Forelimb muscle (tissue), 1 donor: ENCODE measurements at regions not wholly inside any gene's neighbourhood (a gene's known extent, or its start where the extent isn't known, plus 50 kb on each side); places are given as distances from the start of the nearest gene placed in this dataset.
"Not testable (repeated sequence)": the region's sequence is repeated elsewhere in the genome, so short reads cannot be mapped to it uniquely, and the experiment has no call there.

Source experiments
- DNase-seq: peaks from one replicate; pipeline ENCODE4 v3.0.0-alpha.2; 2013; ENCODE audit warnings: low read depth

- DNase-seq, result no peak
Observed at GRCh38 chr2:76170009-76170384, 459.3 kb upstream of the GCFC2 start.

DNA sequence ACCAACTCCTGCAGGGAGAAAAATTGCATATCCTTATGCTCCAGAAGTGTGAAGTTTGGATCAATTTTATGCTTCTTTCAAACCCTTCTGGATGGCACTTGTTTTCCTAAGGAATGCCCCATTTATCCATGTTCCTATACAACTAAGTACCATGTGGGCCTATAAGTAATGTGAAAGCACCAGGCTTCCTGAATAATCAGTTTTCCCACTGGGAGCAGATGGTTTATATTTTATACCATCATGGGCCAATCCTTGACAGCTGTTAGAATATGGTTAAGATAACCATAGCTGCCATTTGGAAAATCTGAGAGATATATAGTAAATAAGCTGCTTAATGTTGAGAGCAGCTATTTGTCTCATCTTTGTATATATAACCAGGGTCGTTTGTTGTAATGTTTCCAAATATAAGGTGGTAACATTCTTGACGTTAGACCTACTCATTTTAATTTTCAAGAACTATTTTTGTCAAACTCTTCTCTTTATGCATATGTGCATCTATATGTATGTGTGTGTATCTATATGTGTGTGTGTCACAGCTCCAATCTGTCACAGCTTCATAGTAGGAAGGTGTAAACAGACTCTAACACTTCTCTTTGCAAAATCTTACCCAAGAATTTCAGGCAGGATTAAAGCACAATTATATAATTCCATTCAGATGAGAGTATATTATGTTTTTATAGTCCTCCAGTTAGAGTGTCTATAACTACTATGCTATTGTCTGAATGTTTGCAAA lies 458.7 kb upstream of the GCFC2 start:
- no peak for DNase-seq

DNA sequence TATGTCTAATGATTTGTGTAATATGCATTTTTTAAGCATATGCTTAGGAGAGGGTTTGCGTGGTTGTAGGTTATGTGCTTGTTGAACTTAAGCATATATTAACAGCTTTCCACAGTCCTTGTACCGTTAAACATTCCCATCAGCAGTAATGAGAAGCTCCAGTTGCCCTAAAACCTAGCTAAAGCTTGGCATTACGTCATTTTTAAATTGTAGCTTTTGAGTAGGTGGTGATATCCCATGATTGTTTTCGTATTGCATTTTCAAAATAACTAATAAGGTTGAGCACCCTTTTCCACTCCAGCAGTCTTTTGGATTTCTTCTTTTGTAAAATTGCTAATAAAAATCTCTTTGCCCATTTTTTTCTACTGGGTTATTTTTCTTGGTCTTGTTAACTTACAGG lies 453.1 kb upstream of the GCFC2 start:
- DNase-seq, result no peak

DNA sequence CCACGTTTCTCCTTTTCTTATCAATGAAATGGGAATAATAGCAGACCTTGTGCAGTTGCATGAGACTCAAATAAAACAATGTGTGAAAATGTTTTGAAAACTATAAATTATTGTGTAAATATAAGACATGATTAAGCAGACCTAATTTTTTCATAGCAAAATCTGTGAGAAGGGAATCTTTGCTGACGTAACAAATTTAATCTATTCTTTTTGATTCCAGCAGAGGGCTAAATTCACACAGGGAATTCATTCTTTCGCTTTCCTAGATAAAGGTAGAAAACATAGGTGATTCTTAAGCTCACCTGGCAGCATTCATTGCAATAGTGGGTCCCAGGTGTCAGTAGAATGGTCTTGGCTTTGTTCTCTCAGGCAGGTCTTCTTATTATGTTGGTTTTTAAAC lies 450.0 kb upstream of the GCFC2 start:
- no peak for DNase-seq

DNA sequence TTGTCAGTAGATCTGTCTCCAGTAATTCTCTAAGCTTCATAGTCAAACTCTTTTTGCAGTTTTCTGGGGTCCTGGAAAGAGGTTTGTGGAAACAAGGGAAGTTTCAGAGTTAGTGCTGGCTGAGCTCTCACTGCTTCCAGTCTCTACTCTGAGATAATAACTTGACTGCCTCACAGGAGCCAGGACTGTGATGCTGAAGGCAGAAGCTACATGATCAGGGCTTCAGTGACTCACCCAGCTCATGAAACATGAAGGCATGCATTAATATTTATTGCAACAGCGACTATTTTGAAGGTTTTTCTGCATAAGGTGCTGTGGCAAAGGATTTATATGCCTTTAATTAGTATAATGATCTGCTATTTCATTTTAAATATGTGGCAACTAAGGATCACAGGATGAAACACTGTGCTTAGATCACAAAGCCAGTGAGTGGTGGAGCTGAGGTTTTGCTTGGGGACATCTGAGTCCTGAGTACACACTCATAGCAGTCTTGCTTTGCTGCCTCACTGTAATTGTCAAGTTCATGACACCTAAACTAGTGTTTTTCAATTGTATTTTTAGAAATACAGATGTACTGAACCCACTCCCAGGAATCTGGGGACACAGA lies 448.4 kb upstream of the GCFC2 start:
- DNase-seq, result no peak

GRCh38 chr2:76157531-76157930 lies 446.8 kb upstream of the GCFC2 start:
- no peak for DNase-seq

- DNase-seq, result no peak
Observed at GRCh38 chr2:76154981-76155380, 444.3 kb upstream of the GCFC2 start.

- DNase-seq, result no peak
Observed at GRCh38 chr2:76149846-76150245, 439.1 kb upstream of the GCFC2 start.

- DNase-seq, result not testable (repeated sequence)
Observed at GRCh38 chr2:76139303-76139702, 428.6 kb upstream of the GCFC2 start.

DNA sequence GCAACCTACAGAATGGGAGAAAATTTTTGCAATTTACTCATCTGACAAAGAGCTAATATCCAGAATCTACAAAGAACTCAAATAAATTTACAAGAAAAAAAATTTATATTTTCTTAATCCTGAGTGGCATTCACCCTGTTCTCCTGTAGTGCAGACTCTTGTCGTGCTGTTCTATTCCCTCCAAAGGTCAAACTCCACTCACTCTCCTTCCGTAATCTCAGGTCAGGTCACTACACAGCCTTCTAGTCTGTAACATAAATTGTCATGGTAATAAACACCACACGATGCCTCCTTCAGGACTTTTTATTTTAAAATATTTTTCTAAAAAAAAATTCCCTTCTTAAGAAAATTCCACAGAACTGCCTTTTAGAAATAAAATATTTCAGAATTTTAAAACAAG lies 417.9 kb upstream of the GCFC2 start:
- DNase-seq, result no peak

DNA sequence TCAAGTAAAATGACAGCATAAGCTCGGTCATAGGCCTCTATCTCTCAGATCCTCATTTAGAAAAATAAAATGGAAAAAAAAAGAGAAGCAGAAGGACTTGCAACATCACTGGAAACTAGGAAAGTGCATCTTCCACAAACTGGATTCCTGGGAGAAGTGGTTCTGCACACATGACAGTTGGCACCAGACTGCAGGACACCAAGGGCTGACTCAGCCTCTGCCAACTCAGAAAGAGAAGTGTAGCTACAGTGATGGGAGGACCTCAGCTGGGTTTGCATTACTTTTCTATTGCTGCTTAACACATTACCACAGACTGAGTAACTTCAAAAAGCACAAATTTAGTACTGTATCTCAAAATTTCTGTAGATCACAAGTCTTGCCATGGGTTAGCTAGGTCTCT lies 409.5 kb upstream of the GCFC2 start:
- no peak for DNase-seq

GRCh38 chr2:76089683-76090082 lies 379.0 kb upstream of the GCFC2 start:
- no peak for DNase-seq

DNA sequence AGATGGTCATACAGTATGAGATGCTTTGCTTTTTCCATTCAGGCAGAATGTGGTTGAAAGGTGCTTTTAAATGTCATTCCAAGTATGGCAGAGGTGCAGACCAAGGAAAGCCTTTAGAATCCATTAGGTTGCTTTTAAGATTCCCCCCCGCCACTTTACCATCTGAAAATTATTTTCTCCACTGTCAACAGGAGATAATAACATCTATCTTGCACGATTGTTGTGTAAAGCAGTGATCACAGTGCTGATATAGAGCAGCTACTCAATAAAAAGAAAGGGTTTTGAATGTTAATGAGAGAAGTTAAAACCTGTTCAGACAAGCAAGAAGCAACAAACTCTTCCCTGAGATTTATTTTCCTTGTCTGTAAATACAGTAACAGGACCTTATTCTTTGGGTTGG lies 372.5 kb upstream of the GCFC2 start:
- DNase-seq, result no peak

DNA sequence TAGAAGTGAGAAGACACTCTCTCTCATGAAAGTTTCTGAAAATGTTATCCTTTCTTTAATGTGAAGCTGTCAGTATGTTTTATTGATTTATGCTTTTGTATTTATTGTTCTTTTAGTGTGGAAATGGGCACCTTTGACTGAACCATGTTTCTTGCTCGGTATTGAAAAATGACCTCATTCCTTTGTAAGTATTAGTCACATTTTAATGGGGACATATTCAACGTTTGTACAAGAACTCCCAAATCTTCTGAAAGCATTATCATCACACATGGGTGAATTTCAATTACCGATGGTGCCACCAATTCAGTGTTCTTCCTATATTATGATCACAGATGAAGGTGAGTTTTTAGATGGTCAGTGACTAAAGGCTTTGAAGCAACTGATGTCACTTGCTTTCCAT lies 371.8 kb upstream of the GCFC2 start:
- DNase-seq, result no peak

DNA sequence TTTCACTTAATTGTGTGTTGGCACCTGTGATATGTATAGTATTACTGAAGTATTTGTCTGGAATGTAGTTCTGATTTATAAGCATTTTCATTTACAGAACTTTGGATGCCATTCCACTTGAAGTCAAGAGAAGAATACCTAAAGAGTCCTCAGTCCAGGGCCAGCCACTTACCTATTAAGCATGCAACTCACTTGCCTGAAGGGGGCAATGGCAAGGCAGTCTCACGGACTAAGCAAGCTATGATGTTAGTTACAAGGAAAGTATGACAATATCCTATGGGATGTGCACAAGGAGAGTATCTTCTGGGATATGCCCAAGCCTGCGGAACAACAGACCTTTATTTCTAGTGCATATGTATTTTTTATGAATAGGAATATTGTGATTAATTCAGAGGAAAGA lies 369.4 kb upstream of the GCFC2 start:
- DNase-seq, result no peak

DNA sequence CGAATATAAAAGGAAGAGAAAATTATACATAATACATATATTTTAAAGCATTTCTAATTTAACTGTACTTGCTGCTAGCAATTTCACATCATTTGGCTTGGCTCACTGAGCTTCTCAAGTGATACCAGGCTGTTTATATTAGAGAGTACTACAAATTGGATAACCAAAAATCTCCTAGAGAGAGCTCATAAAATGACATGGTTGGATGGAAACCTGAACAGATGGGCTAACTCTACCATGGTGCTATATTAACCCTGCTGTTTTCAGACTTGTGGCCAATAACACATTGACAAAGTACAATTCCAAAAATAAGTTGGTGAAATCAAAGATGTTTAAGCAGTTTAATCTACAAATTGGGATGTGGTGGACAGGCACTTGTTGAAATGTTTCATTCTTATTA lies 364.4 kb upstream of the GCFC2 start:
- DNase-seq, result no peak

DNA sequence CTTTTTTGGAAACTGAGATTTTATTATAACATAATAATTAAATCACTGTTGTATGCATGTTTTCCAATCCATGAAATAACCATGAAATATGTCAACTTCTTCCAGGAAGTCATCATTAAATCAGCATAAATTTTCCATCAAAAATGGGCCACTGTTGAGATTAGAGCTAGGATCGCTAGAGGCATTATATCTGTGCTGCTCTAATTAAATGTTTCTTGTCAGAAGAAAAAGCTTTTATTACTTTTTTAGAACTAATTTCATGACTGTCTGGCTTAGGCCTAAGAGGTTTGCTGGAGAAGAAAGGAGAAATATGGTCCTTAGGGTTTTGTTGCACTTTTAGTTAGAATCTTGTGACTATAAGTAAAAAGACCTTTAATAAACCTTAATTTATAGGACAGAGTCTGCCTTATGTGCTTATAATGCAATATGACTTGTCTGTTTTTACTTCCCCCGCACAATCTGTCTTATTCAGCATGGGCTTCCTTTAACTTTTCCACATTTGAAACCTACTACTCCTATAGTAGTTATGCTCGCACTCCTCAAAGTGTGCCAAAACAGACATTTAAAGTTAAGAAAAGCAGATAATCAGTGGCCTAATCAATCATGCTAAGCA lies 363.4 kb upstream of the GCFC2 start:
- no peak for DNase-seq

- DNase-seq, result no peak
Observed at GRCh38 chr2:76050196-76050595, 339.5 kb upstream of the GCFC2 start.

DNA sequence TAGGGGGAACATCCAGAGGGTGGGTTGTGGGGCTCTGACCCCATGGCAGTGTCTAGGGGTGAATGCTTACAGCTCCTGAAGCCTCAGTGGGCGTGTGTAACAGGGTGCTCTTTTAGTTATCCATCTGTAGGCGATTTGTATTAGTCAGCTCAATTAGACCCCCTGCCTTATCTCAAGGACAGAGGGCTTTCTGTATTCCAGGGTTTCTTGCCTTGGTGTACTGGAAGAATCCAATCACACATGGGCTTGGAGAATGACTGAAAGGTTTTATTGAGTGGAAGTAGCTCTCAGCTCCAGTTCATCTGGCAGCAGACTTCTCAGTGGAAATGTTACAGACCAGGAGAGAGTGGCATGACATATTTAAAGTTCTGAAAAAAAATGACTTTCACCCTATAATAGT lies 334.0 kb upstream of the GCFC2 start:
- DNase-seq, result no peak

GRCh38 chr2:76039505-76039904 lies 328.8 kb upstream of the GCFC2 start:
- no peak for DNase-seq

DNA sequence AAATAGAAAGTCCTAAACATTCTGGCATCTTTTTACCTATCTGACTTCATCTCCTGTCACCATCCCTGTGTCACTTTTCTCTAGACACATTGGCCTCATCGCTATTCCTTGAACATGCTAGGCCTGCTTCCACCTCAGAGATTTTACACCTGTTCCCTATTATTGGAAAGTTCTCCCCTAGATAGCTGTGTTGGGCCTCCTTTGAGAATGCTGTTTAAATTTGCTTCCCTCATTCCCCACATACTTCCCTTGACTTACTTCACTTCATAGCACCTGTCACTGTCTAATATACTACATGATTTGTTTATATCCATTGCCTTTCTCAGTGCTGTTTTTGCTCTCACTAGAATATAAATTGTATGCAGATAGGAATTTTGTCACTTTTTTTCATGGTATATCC lies 317.0 kb upstream of the GCFC2 start:
- DNase-seq, result no peak

DNA sequence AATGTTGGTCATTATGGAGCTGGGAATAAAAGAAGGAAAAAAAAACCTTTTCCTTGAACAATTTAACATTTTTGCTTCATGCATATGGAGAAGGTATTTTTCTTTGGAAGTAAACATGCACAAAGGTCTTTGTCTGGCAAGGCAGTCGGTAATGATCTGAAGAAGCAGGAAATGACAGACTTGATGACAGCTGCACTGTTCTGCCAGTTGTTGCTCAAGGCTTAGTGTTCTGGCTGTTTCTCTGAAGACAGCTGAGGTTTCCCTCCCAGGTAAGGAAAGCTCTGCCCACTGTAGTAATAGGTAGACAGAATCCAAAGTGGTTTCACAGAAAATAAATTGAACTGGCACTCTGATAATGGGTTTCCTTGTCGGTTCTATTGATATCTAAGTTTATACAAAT lies 308.4 kb upstream of the GCFC2 start:
- DNase-seq, result no peak

DNA sequence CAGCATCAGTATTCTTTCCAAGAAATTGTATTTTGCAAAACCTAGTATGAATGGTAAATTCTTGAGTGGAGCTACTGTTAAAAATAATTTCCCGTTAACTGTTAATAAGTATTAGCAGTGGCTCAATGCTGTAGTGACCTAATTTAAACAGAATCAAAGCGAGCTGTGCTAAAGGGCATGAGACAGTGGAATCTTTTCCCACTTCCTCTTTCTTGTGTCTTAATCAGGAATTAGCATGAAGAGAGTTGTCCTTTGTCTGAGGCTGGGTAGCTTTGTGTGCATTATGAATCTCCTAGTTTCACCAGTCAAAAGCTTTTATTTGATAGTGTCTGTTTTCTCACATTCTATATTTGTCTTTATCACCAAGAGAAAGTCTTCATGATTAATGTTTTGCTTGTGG lies 298.8 kb upstream of the GCFC2 start:
- no peak for DNase-seq
